ENCODE measurements at regions not wholly inside any gene's neighbourhood (a gene's known extent, or its start where the extent isn't known, plus 50 kb on each side); places are given as distances from the start of the nearest gene placed in this dataset.

GRCh38 chr11:92852946-92853345 lies 116.5 kb upstream of the MTNR1B start:
- TF ChIP-seq CTCF (conservative IDR thresholded peaks at IDR 0.05 in 1 of 2, IDR thresholded peaks at IDR 0.05 in 1 of 2; ENCODE audit: low read depth in 1 of 2, low read length in 2 of 2) (no peak), EZH2 (IDR thresholded peaks at IDR 0.05; ENCODE audit: low read length, missing control alignments) (no peak)
